GM12878 (cell line): ENCODE measurements at regions not wholly inside any gene's neighbourhood (a gene's known extent, or its start where the extent isn't known, plus 50 kb on each side); places are given as distances from the start of the nearest gene placed in this dataset.
"Not testable (repeated sequence)": the region's sequence is repeated elsewhere in the genome, so short reads cannot be mapped to it uniquely, and the experiment has no call there.

Experiments used
- MYC ChIP-seq: IDR thresholded peaks from 2 replicates; pipeline ENCODE4 v1.6.1; 2011; ENCODE audit warnings: mild to moderate bottlenecking, low read length, moderate library complexity, inconsistent platforms; ENCODE audit not compliant: insufficient read depth, insufficient replicate concordance, insufficient read length, severe bottlenecking
- ZNF384 ChIP-seq: IDR thresholded peaks from 2 replicates; pipeline ENCODE4 v1.6.1; 2012; ENCODE audit warnings: low read depth, mild to moderate bottlenecking, low read length, improper control_type of control experiment, borderline replicate concordance
- TF ChIP-seq, protein P1 (sequence below), 3 experiments: IDR thresholded peaks in 2 of 3; conservative IDR thresholded peaks in 1 of 3; 2 replicates each; pipeline ENCODE4 v1.5.1; 2011; ENCODE audit warnings: low read depth in 3 of 3, low read length in 3 of 3, mild to moderate bottlenecking in 3 of 3, control low read depth in 2 of 3, moderate library complexity in 2 of 3, inconsistent platforms in 1 of 3, mixed read lengths in 1 of 3; ENCODE audit not compliant: control insufficient read depth in 2 of 3, insufficient read depth in 1 of 3; ENCODE audit errors: extremely low read depth in 1 of 3

DNA sequence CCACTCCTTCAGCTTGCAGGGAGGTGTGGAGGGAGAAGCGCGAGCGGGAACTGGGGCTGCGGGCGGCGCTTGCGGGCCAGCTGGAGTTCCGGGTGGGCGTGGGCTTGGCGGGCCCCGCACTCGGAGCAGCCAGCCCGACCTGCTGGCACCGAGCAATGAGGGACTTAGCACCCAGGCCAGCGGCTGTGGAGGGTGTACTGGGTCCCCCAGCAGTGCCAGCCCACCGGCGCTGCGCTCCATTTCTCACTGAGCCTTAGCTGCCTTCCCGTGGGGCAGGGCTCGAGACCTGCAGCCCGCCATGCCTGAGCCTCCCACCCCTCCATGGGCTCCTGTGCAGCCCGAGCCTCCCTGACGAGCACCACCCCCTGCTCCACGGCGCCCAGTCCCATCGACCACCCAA, 53.2 kb upstream of the SGCG start:
- not testable (repeated sequence) for TF ChIP-seq MYC, ZNF384
- TF ChIP-seq, protein P1, sequence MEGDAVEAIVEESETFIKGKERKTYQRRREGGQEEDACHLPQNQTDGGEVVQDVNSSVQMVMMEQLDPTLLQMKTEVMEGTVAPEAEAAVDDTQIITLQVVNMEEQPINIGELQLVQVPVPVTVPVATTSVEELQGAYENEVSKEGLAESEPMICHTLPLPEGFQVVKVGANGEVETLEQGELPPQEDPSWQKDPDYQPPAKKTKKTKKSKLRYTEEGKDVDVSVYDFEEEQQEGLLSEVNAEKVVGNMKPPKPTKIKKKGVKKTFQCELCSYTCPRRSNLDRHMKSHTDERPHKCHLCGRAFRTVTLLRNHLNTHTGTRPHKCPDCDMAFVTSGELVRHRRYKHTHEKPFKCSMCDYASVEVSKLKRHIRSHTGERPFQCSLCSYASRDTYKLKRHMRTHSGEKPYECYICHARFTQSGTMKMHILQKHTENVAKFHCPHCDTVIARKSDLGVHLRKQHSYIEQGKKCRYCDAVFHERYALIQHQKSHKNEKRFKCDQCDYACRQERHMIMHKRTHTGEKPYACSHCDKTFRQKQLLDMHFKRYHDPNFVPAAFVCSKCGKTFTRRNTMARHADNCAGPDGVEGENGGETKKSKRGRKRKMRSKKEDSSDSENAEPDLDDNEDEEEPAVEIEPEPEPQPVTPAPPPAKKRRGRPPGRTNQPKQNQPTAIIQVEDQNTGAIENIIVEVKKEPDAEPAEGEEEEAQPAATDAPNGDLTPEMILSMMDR (IDR thresholded peaks at IDR 0.05 in 2 of 3, conservative IDR thresholded peaks at IDR 0.05 in 1 of 3; ENCODE audit: control insufficient read depth in 2 of 3, extremely low read depth in 1 of 3, insufficient read depth in 1 of 3, low read depth in 3 of 3, low read length in 3 of 3) = not testable (repeated sequence)
